Right lobe of liver (tissue), 4 donors: ENCODE measurements at regions not wholly inside any gene's neighbourhood (a gene's known extent, or its start where the extent isn't known, plus 50 kb on each side); places are given as distances from the start of the nearest gene placed in this dataset.
"Not testable (repeated sequence)": the region's sequence is repeated elsewhere in the genome, so short reads cannot be mapped to it uniquely, and the experiment has no call there.

Source experiments
- CTCF ChIP-seq, 4 donors: fragments of 200-600 bp in 3 of 4; fragments of 450-650 bp in 1 of 4; IDR thresholded peaks; one replicate each; pipeline versions ENCODE4 v1.5.1 to v1.8.0; 2016 to 2022; ENCODE audit warnings: antibody characterized with exemption in 4 of 4, mild to moderate bottlenecking in 2 of 4
- POLR2A ChIP-seq: fragments of 450-650 bp; IDR thresholded peaks from one replicate; pipeline ENCODE4 v1.6.1; 2017; ENCODE audit warnings: antibody characterized with exemption, mild to moderate bottlenecking
- donor health status: DM: no; HTN: no; CAD: no.
- donor health status: DM: no; HTN: no; CAD: no.
- donor health status: DM: no; HTN: yes; CAD: no.

- not testable (repeated sequence) for TF ChIP-seq CTCF (IDR thresholded peaks at IDR 0.05); POLR2A
Observed at GRCh38 chr6:67920040-67920439, 715.0 kb upstream of the ADGRB3 start.
